Esophagus muscularis mucosa (tissue), 3 donors: ENCODE measurements at regions not wholly inside any gene's neighbourhood (a gene's known extent, or its start where the extent isn't known, plus 50 kb on each side); places are given as distances from the start of the nearest gene placed in this dataset.

Source experiments
- POLR2A ChIP-seq: fragments of 450-650 bp; IDR thresholded peaks from one replicate; pipeline ENCODE4 v1.6.1; 2017; ENCODE audit warnings: antibody characterized with exemption, moderate library complexity, mild to moderate bottlenecking, low read depth
- POLR2AphosphoS5 ChIP-seq, 2 donors: sonication (generic); formaldehyde crosslinking; IDR thresholded peaks; one replicate each; pipeline ENCODE4 v1.6.1; 2017; ENCODE audit warnings: antibody characterized with exemption in 2 of 2
- TF ChIP-seq, protein P1 (sequence below), 3 experiments: fragments of 200-600 bp in 2 of 3; fragments of 450-650 bp in 1 of 3; sonication (generic) in 2 of 3; IDR thresholded peaks; one replicate each; pipeline ENCODE4 v1.5.1; 2017 to 2019; ENCODE audit warnings: antibody characterized with exemption in 3 of 3, mild to moderate bottlenecking in 2 of 3, moderate library complexity in 1 of 3

DNA sequence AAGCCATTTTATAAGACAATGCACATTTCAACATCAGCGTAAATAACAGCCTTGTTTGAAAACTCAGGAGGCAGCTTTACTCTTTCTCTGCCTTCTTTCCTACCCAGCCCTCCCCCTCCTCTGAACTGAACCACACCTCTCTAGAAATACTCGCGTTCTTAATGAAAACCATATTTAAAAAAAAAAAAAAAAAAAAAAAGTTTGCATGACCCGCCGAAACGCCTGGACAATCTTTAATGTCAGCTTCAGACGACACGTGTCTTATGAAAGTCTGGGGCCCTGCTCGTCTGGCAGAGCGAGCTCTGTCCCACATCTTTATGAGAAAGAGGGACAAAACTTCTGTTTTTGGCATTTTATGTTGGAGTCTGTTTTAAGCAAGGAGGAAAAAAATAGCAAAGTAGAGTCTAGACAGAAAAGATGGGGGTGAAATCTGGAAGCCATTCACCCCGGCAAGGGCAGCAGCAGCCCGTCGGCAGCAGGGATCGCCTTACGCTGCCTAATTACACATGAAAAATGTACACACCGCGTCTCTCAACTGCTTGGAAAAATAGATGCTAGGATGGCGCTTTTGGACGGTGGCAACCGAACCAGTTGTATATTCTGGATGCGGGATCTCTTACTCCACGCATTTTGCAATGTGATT, 130.4 kb upstream of the ETS2 start:
- TF ChIP-seq, protein P1, sequence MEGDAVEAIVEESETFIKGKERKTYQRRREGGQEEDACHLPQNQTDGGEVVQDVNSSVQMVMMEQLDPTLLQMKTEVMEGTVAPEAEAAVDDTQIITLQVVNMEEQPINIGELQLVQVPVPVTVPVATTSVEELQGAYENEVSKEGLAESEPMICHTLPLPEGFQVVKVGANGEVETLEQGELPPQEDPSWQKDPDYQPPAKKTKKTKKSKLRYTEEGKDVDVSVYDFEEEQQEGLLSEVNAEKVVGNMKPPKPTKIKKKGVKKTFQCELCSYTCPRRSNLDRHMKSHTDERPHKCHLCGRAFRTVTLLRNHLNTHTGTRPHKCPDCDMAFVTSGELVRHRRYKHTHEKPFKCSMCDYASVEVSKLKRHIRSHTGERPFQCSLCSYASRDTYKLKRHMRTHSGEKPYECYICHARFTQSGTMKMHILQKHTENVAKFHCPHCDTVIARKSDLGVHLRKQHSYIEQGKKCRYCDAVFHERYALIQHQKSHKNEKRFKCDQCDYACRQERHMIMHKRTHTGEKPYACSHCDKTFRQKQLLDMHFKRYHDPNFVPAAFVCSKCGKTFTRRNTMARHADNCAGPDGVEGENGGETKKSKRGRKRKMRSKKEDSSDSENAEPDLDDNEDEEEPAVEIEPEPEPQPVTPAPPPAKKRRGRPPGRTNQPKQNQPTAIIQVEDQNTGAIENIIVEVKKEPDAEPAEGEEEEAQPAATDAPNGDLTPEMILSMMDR (IDR thresholded peaks at IDR 0.05) = no peak
- no peak for TF ChIP-seq POLR2A
- no peak for TF ChIP-seq POLR2AphosphoS5 (IDR thresholded peaks at IDR 0.05)
